Bronchial epithelial cell (primary cell): ENCODE measurements at regions not wholly inside any gene's neighbourhood (a gene's known extent, or its start where the extent isn't known, plus 50 kb on each side); places are given as distances from the start of the nearest gene placed in this dataset.
"Not testable (repeated sequence)": the region's sequence is repeated elsewhere in the genome, so short reads cannot be mapped to it uniquely, and the experiment has no call there.

Source experiments
- DNase-seq: peaks from one replicate; pipeline ENCODE4 v3.0.0-alpha.2; 2010; ENCODE audit warnings: low read depth
- FAIRE-seq: peaks from 2 replicates; lab custom pipeline; 2011; peaks lifted over from hg19 to GRCh38; lab: Jason Lieb, UNC
- H3K27me3 ChIP-seq: 2 replicates; pipeline ENCODE4 v1.5.1; 2011; ENCODE audit warnings: low read length; ENCODE audit not compliant: control insufficient read depth, insufficient read depth
- H3K36me3 ChIP-seq: 2 replicates; pipeline ENCODE4 v1.5.1; 2011; ENCODE audit warnings: low read length; ENCODE audit not compliant: control insufficient read depth, insufficient read depth
- H3K4me3 ChIP-seq: 2 replicates; pipeline ENCODE4 v1.5.1; 2011; ENCODE audit warnings: mild to moderate bottlenecking, low read depth, low read length, control low read depth
- TF ChIP-seq, protein P1 (sequence below): IDR thresholded peaks from 2 replicates; pipeline ENCODE4 v1.5.1; 2011; ENCODE audit warnings: mild to moderate bottlenecking, moderate library complexity, low read length, control low read depth, inconsistent platforms; ENCODE audit not compliant: insufficient read depth, severe bottlenecking

DNA sequence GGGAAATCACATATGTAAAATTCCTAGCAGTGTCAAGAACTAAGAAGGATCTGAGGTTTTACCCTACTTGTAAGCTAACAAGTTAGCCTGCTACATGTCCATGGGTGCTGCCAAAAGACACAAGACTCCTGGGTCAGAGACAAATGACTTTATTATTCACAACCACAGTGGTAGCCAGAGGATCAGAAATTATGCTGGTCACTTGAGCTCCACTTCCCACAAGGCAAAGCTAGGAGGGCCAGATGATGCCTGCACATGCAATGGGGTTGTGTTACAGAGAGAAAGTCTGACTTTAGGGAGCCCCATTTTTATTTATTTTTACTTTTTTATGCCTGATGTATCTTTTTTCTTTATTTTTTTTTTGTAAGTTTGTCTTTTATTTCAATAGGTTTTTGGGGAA lies 136.8 kb downstream of the S1PR1 start:
- Histone ChIP-seq H3K4me3 (no peak overlapping the region), H3K27me3 (no peaks in the 10 kb centered on the region), H3K36me3 (no peaks in the 10 kb centered on the region)
- no peak for FAIRE-seq
- DNase-seq: no peak
- TF ChIP-seq, protein P1, sequence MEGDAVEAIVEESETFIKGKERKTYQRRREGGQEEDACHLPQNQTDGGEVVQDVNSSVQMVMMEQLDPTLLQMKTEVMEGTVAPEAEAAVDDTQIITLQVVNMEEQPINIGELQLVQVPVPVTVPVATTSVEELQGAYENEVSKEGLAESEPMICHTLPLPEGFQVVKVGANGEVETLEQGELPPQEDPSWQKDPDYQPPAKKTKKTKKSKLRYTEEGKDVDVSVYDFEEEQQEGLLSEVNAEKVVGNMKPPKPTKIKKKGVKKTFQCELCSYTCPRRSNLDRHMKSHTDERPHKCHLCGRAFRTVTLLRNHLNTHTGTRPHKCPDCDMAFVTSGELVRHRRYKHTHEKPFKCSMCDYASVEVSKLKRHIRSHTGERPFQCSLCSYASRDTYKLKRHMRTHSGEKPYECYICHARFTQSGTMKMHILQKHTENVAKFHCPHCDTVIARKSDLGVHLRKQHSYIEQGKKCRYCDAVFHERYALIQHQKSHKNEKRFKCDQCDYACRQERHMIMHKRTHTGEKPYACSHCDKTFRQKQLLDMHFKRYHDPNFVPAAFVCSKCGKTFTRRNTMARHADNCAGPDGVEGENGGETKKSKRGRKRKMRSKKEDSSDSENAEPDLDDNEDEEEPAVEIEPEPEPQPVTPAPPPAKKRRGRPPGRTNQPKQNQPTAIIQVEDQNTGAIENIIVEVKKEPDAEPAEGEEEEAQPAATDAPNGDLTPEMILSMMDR: no peak

DNA sequence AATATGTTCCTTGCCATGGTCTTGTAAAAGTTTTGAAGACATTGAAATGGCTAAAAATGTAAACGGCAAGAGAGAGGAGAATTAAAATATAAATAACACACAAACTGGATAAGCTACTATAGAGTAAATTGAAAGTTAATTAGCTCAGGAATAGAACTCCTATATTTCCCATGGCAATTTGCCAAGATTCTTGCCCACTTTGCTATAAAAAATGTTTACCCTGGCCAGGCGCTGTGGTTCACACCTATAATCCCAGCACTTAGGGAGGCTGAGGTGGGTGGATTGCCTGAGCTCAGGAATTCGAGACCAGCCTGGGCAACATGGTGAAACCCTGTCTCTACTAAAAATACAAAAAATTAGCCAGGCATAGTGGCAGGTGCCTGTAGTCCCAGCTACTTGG lies 138.6 kb downstream of the S1PR1 start:
- not testable (repeated sequence) for H3K36me3 ChIP-seq, H3K27me3 ChIP-seq, DNase-seq, H3K4me3 ChIP-seq, FAIRE-seq

DNA sequence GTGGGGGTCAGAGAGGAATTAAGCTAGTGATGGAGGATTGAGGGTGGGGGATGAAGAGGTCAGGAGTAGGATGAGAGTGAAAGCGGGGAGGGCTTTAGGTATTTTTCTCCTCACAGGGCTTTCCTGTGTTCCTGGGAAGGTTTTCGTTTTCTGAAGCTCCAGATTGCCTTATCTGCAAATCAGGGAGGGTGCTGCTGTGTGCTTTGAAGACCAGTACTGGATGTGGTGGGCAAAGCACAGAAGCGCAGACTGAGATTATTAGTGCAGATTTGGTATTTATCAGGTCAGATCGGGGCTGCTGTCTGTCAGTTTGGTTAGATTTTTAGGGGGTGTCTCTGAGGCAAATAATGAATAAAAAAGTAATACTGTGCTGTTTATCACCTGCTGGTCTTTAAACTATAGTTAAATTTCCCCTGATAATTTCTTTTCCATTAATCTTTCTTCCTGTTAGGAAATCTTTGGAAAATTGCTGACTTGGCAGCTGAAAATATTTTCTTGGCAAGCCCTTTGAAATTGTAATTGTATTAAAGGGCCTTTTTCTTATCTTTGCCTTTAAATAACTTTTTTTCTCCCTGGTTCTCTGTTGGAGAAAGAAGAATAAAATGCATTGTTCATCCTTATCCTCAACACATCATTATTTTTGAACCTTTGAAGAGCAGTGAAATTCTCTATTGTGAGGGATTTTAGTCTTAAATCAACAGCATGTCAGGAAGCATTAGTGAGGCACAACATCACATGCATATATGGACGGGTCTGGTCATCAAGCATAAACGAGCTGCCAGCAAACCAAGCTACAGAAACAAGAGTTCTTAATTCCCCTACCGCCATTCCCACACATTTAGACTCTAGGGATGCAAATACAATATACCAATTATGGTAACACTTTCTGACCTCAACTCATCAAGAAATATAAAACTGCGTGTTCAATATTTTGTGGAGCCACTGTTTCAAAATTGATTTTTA lies 139.6 kb downstream of the S1PR1 start:
- TF ChIP-seq, protein P1: no peak
- no peaks in the 10 kb centered on the region for H3K36me3 ChIP-seq
- no peak overlapping the region for H3K4me3 ChIP-seq
- H3K27me3 ChIP-seq: no peaks in the 10 kb centered on the region
- no peak for DNase-seq
- FAIRE-seq: no peak

DNA sequence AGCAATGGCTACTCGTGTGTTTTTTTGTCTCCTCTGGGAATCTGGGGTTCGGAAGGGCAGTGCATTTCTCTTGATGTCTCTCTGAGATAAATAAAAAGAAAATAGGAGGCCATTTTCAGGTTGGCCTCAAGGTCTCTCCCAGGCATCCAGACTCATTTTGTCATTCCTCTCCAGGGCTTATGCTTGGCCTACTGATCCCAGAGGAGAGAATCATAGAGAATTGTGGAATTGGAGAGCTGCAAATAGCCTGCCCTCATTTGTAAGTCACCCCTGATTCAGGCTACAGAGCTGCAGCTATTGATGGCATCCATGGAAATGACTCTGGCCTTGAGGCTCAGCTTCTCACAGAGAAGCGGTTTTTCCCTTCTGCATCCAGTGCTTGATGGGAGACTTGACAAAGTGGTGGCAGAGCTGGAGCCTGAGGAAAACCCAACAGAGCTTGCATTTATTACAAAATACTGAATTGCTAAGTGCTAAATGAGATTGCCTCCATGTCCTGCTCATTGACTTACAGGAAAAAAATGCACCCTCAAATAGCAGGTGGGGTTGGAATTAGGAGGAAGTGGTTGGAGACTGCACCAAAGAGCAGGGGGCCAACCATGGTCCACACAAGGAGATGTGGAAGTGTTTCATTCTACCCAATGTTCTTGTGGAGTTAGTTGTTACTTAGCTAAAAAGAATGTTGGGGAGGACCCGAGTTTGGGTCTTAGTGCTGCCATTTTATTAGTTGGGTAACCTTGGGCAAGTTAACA lies 140.4 kb downstream of the S1PR1 start:
- no peak overlapping the region for H3K4me3 ChIP-seq
- no peak for FAIRE-seq
- H3K27me3 ChIP-seq: no peaks in the 10 kb centered on the region
- DNase-seq: no peak
- no peaks in the 10 kb centered on the region for H3K36me3 ChIP-seq
- TF ChIP-seq, protein P1: no peak

DNA sequence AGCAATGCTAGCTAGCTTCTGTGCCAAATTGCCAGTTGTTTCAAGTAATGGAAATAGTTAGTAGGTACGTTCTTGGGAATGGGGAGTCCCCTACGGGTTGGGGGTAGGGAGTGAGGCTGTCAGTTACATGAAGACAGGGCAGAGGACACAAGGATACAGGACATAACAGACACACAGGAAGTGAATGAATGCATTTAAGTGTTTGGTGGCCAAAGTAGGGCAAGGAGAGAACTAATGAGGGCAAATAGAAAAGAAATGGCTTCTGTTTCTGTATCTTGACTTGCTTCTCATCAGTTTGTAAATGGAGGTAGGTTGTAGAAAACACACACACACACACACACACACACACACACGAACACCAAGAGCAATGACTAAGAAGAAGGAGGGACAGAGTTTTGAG lies 142.2 kb downstream of the S1PR1 start:
- no peaks in the 10 kb centered on the region for H3K27me3 ChIP-seq
- H3K36me3 ChIP-seq: no peaks in the 10 kb centered on the region

More for the DNA sequence above, 142.2 kb downstream of the S1PR1 start:
- no peak overlapping the region for H3K4me3 ChIP-seq
- DNase-seq: no peak
- TF ChIP-seq, protein P1: no peak
- no peak for FAIRE-seq
